CD4-positive, alpha-beta memory T cell (primary cell): ENCODE measurements at regions not wholly inside any gene's neighbourhood (a gene's known extent, or its start where the extent isn't known, plus 50 kb on each side); places are given as distances from the start of the nearest gene placed in this dataset.
"Not testable (repeated sequence)": the region's sequence is repeated elsewhere in the genome, so short reads cannot be mapped to it uniquely, and the experiment has no call there.

Source experiments
- CTCF ChIA-PET: fragments of 350-600 bp; sonication (Branson Sonifier 250); formaldehyde crosslinking; loops from one replicate; lab custom pipeline; 2021; ENCODE audit warnings: inconsistent platforms; ENCODE audit not compliant: partially characterized antibody; lab: Charles Lee
- POLR2A ChIA-PET: fragments of 350-600 bp; sonication (Branson Sonifier 250); formaldehyde crosslinking; loops from one replicate; lab custom pipeline; 2021; ENCODE audit not compliant: partially characterized antibody; lab: Charles Lee
- DNase-seq, 5 donors: peaks; one replicate each; pipeline versions ENCODE4 v3.0.0 to v3.0.0-alpha.2; 2020 to 2022; ENCODE audit warnings: mixed read lengths in 1 of 5
- H3K27ac ChIP-seq: one replicate; pipeline ENCODE4 v1.7.0; 2013; ENCODE audit warnings: low read depth, low read length
- H3K27me3 ChIP-seq: 2 replicates; pipeline ENCODE4 v1.7.0; 2013; ENCODE audit warnings: mild to moderate bottlenecking, low read length, moderate library complexity; ENCODE audit not compliant: insufficient read depth
- H3K36me3 ChIP-seq: 2 replicates; pipeline ENCODE4 v1.7.0; 2013; ENCODE audit warnings: mild to moderate bottlenecking, low read length, moderate library complexity; ENCODE audit not compliant: insufficient read depth
- H3K4me1 ChIP-seq: 2 replicates; pipeline ENCODE4 v1.7.0; 2013; ENCODE audit warnings: mild to moderate bottlenecking, low read length, moderate library complexity; ENCODE audit not compliant: insufficient read depth
- H3K4me3 ChIP-seq, 2 donors: one replicate each; pipeline ENCODE4 v1.7.0; 2013; ENCODE audit warnings: low read length in 2 of 2, mild to moderate bottlenecking in 1 of 2
- H3K9me3 ChIP-seq, 2 donors: one replicate each; pipeline ENCODE4 v1.7.0; 2013; ENCODE audit warnings: low read length in 2 of 2, control low read depth in 1 of 2; ENCODE audit not compliant: control insufficient read depth in 1 of 2
- H3K27ac Mint-ChIP-seq, 7 donors: one replicate each; pipeline ENCODE4 v1.8.0; 2020 to 2021; ENCODE audit warnings: mixed read lengths in 7 of 7, mild to moderate bottlenecking in 6 of 7, inconsistent platforms in 3 of 7, moderate library complexity in 3 of 7
- H3K27me3 Mint-ChIP-seq, 2 donors: one replicate each; pipeline ENCODE4 v1.8.0; 2020 to 2021; ENCODE audit warnings: mixed read lengths in 2 of 2
- H3K36me3 Mint-ChIP-seq, 2 donors: one replicate each; pipeline ENCODE4 v1.8.0; 2020 to 2021; ENCODE audit warnings: mixed read lengths in 2 of 2, inconsistent platforms in 1 of 2, mild to moderate bottlenecking in 1 of 2
- H3K4me1 Mint-ChIP-seq, 4 donors: one replicate each; pipeline ENCODE4 v1.8.0; 2020 to 2021; ENCODE audit warnings: mixed read lengths in 4 of 4, mild to moderate bottlenecking in 1 of 4
- H3K4me3 Mint-ChIP-seq, 8 donors: one replicate each; pipeline ENCODE4 v1.8.0; 2020 to 2021; ENCODE audit warnings: mixed read lengths in 8 of 8, mild to moderate bottlenecking in 7 of 8, moderate library complexity in 6 of 8, inconsistent platforms in 3 of 8
- H3K9me3 Mint-ChIP-seq, 8 donors: one replicate each; pipeline ENCODE4 v1.8.0; 2020 to 2021; ENCODE audit warnings: mixed read lengths in 8 of 8, mild to moderate bottlenecking in 5 of 8, inconsistent platforms in 3 of 8, moderate library complexity in 1 of 8
- intact Hi-C: fragments of 100-400 bp; cut with micrococcal nuclease; formaldehyde crosslinking; loops from one replicate; pipeline ENCODE4 v1.15.1; 2023

DNA sequence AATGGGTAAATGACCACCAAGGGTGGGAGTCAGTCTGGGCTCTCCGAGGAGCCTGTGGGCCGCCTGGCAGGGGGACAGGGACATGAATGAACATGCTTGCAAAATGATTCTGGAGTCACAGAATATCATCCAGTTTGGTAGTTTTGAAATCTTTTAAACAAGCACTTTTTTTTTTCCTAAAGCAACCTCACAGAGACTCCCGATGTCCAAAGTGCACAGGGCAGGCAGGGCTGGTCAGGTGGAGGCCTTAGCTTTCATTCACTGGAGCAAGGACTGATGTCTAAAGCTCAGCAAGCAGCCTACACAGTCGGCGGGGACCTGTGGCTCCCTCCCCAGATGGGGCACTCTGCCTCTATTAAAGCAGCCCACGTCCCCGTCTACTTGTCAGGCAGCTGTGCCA, 402.9 kb downstream of the PPP1R2C start:
- ChIA-PET POLR2A (no interaction called here), CTCF (no interaction called here)
- Mint-ChIP-seq H3K36me3 (no peaks in the 10 kb centered on the region), H3K27ac (no peak overlapping the region), H3K9me3 (peaks cover 0 to 3% (median 0%) of the 10 kb centered on the region in 8 donors), H3K4me3 (no peak overlapping the region), H3K27me3 (no peaks in the 10 kb centered on the region), H3K4me1 (no peaks in the 10 kb centered on the region)
- no peaks in the 10 kb centered on the region for H3K9me3 ChIP-seq
- no peaks in the 10 kb centered on the region for H3K36me3 ChIP-seq
- no peaks in the 10 kb centered on the region for H3K27me3 ChIP-seq
- intact Hi-C loops = no loop called here
- H3K27ac ChIP-seq = no peak overlapping the region
- DNase-seq = no peak
- no peaks in the 10 kb centered on the region for H3K4me1 ChIP-seq
- no peak overlapping the region for H3K4me3 ChIP-seq

DNA sequence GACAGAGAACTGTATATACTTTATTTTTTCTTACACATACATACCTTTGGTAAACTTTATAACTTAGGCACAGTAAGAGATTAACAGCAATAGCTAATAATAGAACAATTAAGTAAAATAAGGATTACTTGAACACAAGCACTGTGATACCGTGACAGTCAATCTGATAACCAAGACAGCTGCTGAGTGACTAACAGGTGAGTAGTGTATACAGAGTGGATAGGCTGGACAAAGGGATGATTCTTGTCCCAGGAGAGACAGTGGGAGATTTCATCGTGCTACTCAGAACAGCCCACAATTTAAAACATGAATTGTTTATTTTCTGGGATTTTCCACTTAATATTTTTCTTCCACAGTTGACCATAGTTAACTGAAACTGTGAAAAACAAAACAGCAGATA, 411.8 kb downstream of the PPP1R2C start:
- no peak overlapping the region for H3K27ac Mint-ChIP-seq
- no peaks in the 10 kb centered on the region for H3K4me1 ChIP-seq
- no peak for DNase-seq
- no peak overlapping the region for H3K4me3 ChIP-seq
- no peak overlapping the region for H3K4me3 Mint-ChIP-seq
- H3K36me3 ChIP-seq = no peaks in the 10 kb centered on the region
- H3K36me3 Mint-ChIP-seq = no peaks in the 10 kb centered on the region
- POLR2A ChIA-PET = no interaction called here
- peaks cover 0 to 6% (median 0%) of the 10 kb centered on the region in 8 donors for H3K9me3 Mint-ChIP-seq
- intact Hi-C loops = no loop called here
- CTCF ChIA-PET = no interaction called here
- no peaks in the 10 kb centered on the region for H3K27me3 Mint-ChIP-seq
- no peaks in the 10 kb centered on the region for H3K27me3 ChIP-seq
- peaks cover 0 to 2% (median 0%) of the 10 kb centered on the region in 4 donors for H3K4me1 Mint-ChIP-seq
- H3K9me3 ChIP-seq = no peaks in the 10 kb centered on the region
- no peak overlapping the region for H3K27ac ChIP-seq

DNA sequence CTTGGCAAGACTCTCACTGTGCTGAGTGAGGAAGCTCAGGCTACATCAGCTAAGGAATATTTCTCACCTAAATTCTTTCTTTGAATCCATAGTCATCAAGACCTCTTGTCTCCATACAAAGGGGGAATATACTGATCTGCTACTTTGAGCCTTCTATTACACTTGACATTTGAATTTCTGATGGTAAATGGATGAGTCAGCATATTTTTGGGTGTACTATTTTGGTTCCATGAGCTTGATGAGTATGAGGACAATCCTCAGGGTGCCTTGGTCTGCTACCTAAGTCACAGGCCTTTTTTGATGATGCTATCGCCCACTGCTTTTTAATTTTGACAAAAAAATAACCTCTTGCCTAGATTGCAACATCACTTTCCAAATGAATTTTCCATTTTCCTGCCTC, 415.7 kb downstream of the PPP1R2C start:
- Histone ChIP-seq H3K4me3 (no peak overlapping the region), H3K9me3 (no peaks in the 10 kb centered on the region), H3K4me1 (no peaks in the 10 kb centered on the region), H3K27me3 (no peaks in the 10 kb centered on the region), H3K36me3 (no peaks in the 10 kb centered on the region), H3K27ac (no peak overlapping the region)
- DNase-seq = no peak
- Mint-ChIP-seq H3K36me3 (no peaks in the 10 kb centered on the region), H3K4me3 (no peak overlapping the region), H3K27ac (no peak overlapping the region), H3K27me3 (no peaks in the 10 kb centered on the region), H3K9me3 (peaks cover 0 to 6% (median 0%) of the 10 kb centered on the region in 8 donors), H3K4me1 (peaks cover 0 to 2% (median 0%) of the 10 kb centered on the region in 4 donors)
- CTCF ChIA-PET = no interaction called here
- intact Hi-C loops = no loop called here
- POLR2A ChIA-PET = no interaction called here

DNA sequence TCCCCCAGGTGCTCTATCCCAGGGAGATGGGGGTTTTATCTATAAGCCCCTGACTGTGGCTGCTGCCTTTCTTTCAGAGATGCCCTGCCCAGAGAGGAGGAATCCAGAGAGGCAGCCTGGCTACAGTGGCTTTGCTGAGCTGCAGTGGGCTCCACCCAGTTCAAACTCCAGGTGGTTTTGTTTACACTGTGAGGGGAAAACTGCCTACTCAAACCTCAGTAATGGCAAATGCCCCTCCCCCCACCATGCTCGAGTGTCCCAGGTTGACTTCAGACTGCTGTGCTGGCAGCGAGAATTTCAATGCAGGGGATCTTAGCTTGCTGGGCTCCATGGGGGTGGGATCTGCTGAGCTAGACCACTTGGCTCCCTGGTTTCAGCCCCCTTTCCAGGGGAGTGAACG, 419.6 kb upstream of the CASK start:
- H3K36me3 Mint-ChIP-seq, intact Hi-C loops, H3K27ac ChIP-seq, H3K4me1 Mint-ChIP-seq, DNase-seq, H3K36me3 ChIP-seq, H3K27me3 Mint-ChIP-seq, H3K27me3 ChIP-seq, H3K4me3 Mint-ChIP-seq, H3K4me1 ChIP-seq, H3K27ac Mint-ChIP-seq, H3K4me3 ChIP-seq, POLR2A ChIA-PET, H3K9me3 ChIP-seq, CTCF ChIA-PET: not testable (repeated sequence)
- H3K9me3 Mint-ChIP-seq = peaks cover 0 to 16% (median 6%) of the 10 kb centered on the region in 8 donors
